HL-60 (cell line): ENCODE measurements at regions not wholly inside any gene's neighbourhood (a gene's known extent, or its start where the extent isn't known, plus 50 kb on each side); places are given as distances from the start of the nearest gene placed in this dataset.

Experiments
- POLR2AphosphoS5 ChIP-seq: IDR thresholded peaks from 2 replicates; pipeline ENCODE4 v1.6.1; 2012; ENCODE audit warnings: low read depth
- SPI1 ChIP-seq: IDR thresholded peaks from 2 replicates; pipeline ENCODE4 v1.6.1; 2012; ENCODE audit warnings: low read depth, mild to moderate bottlenecking, borderline replicate concordance

DNA sequence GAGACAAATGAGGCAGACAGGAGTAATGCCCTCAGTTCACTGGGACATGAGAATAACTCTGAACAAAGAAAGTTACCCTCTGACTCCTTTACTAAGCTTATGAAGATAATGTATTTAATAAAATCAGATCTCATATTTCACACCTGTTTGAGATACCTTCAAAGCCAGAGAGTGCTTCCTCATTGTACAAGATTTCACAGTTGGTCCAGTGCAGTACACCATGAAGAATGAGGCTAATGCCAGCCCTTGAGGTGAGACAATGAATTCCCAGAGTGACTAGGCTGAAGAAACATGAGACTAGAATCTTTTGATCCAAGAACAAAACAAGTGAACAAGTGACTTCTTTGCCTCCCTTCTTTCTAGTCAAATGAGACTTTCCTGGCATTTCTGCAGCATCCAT, 1133.8 kb downstream of the TUSC7 start:
- TF ChIP-seq POLR2AphosphoS5 = no peak
- TF ChIP-seq SPI1 = no peak
